ENCODE measurements at regions not wholly inside any gene's neighbourhood (a gene's known extent, or its start where the extent isn't known, plus 50 kb on each side); places are given as distances from the start of the nearest gene placed in this dataset.

GRCh38 chr10:3533296-3533695 lies 251.7 kb downstream of the KLF6 start:
- Histone ChIP-seq H3K4me3 (no peak overlapping the region), H3K4me1 (no peaks in the 10 kb centered on the region), H3K9me3 (no peaks in the 10 kb centered on the region), H3K36me3 (ENCODE audit: low read depth, missing control alignments) (no peaks in the 10 kb centered on the region), H3K27me3 (no peaks in the 10 kb centered on the region), H3K27ac (no peak overlapping the region)
- DNase-seq = no peak
- intact Hi-C loops (cut with DNase I; ENCODE audit: low total_unique reads) = no loop called here
- no peak for TF ChIP-seq POLR2A (IDR thresholded peaks at IDR 0.05)
- TF ChIP-seq CTCF (IDR thresholded peaks at IDR 0.05) = no peak
- 88 to 90% methylated on average over 3 of the region's 3 CpGs for WGBS, 2 donors

- TF ChIP-seq POLR2A (IDR thresholded peaks at IDR 0.05) = no peak
- no peak for TF ChIP-seq CTCF (IDR thresholded peaks at IDR 0.05)
- no peak overlapping the region for H3K27ac ChIP-seq
- no peaks in the 10 kb centered on the region for H3K36me3 ChIP-seq (ENCODE audit: low read depth, missing control alignments)
- H3K4me1 ChIP-seq = no peaks in the 10 kb centered on the region
- intact Hi-C loops (cut with DNase I; ENCODE audit: low total_unique reads) = no loop called here
- WGBS, 2 donors = 91 to 97% methylated on average over 12 of the region's 12 CpGs
- no peak for DNase-seq
- no peaks in the 10 kb centered on the region for H3K9me3 ChIP-seq
- no peak overlapping the region for H3K4me3 ChIP-seq
- H3K27me3 ChIP-seq = no peaks in the 10 kb centered on the region
Measured at GRCh38 chr10:3532644-3533043, 252.4 kb downstream of the KLF6 start.

- H3K36me3 ChIP-seq (ENCODE audit: low read depth, missing control alignments) = no peaks in the 10 kb centered on the region
- intact Hi-C loops (cut with DNase I; ENCODE audit: low total_unique reads) = no loop called here
- no peaks in the 10 kb centered on the region for H3K4me1 ChIP-seq
- H3K27me3 ChIP-seq = no peaks in the 10 kb centered on the region
- no peaks in the 10 kb centered on the region for H3K9me3 ChIP-seq
- no peak overlapping the region for H3K4me3 ChIP-seq
- DNase-seq = no peak
- no peak overlapping the region for H3K27ac ChIP-seq
- 94% methylated on average over 5 of the region's 5 CpGs for WGBS, 2 donors
- TF ChIP-seq CTCF (IDR thresholded peaks at IDR 0.05) (no peak), POLR2A (IDR thresholded peaks at IDR 0.05) (no peak)
Measured at GRCh38 chr10:3531670-3532069, 253.3 kb downstream of the KLF6 start.

- TF ChIP-seq CTCF (IDR thresholded peaks at IDR 0.05) (no peak), POLR2A (IDR thresholded peaks at IDR 0.05) (no peak)
- intact Hi-C loops (cut with DNase I; ENCODE audit: low total_unique reads) = no loop called here
- WGBS, 2 donors = 87 to 91% methylated on average over 16 of the region's 16 CpGs
- Histone ChIP-seq H3K4me1 (no peaks in the 10 kb centered on the region), H3K4me3 (no peak overlapping the region), H3K9me3 (no peaks in the 10 kb centered on the region), H3K36me3 (ENCODE audit: low read depth, missing control alignments) (no peaks in the 10 kb centered on the region), H3K27ac (no peak overlapping the region), H3K27me3 (no peaks in the 10 kb centered on the region)
- DNase-seq = no peak
Measured at GRCh38 chr10:3530783-3531645, 254.0 kb downstream of the KLF6 start.

- Histone ChIP-seq H3K27ac (no peak overlapping the region), H3K4me3 (no peak overlapping the region), H3K36me3 (ENCODE audit: low read depth, missing control alignments) (no peaks in the 10 kb centered on the region), H3K4me1 (no peaks in the 10 kb centered on the region), H3K9me3 (no peaks in the 10 kb centered on the region), H3K27me3 (no peaks in the 10 kb centered on the region)
- DNase-seq = no peak
- TF ChIP-seq POLR2A (IDR thresholded peaks at IDR 0.05) = no peak
- no peak for TF ChIP-seq CTCF (IDR thresholded peaks at IDR 0.05)
- intact Hi-C loops (cut with DNase I; ENCODE audit: low total_unique reads) = no loop called here
- 95 to 97% methylated on average over 9 to 13 of the region's 13 CpGs for WGBS, 2 donors
Measured at GRCh38 chr10:3530346-3530745, 254.7 kb downstream of the KLF6 start.
